ENCODE measurements at regions not wholly inside any gene's neighbourhood (a gene's known extent, or its start where the extent isn't known, plus 50 kb on each side); places are given as distances from the start of the nearest gene placed in this dataset.

DNA sequence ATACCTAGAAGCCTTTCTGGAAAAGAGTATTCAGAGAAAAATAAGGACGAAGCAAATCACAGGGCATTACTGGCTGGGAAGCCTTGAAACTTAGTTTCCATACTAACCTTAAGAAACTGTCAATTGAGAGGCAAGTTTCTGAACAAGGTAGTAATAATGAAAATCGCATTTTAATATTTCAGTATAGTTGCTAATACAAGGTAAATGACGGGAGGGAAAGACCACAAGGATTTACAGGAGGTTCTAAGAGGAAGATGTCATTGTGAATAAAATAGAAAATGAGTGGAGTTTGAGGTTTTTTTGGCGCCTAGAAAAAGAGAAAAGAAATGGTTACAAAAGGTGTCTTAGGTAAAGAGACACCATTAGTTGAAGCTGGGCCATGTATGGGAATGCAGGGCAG lies 53.9 kb upstream of the AIG1 start:
- no peaks in the 10 kb centered on the region for H3K9me3 ChIP-seq
- H3K4me3 ChIP-seq, result no peak overlapping the region
- H3K27me3 ChIP-seq, result no peaks in the 10 kb centered on the region
- no peak for DNase-seq
- no peak for ATAC-seq
- no peak overlapping the region for H3K27ac ChIP-seq
- TF ChIP-seq POLR2A (IDR thresholded peaks at IDR 0.05), result no peak
- TF ChIP-seq, protein P1, sequence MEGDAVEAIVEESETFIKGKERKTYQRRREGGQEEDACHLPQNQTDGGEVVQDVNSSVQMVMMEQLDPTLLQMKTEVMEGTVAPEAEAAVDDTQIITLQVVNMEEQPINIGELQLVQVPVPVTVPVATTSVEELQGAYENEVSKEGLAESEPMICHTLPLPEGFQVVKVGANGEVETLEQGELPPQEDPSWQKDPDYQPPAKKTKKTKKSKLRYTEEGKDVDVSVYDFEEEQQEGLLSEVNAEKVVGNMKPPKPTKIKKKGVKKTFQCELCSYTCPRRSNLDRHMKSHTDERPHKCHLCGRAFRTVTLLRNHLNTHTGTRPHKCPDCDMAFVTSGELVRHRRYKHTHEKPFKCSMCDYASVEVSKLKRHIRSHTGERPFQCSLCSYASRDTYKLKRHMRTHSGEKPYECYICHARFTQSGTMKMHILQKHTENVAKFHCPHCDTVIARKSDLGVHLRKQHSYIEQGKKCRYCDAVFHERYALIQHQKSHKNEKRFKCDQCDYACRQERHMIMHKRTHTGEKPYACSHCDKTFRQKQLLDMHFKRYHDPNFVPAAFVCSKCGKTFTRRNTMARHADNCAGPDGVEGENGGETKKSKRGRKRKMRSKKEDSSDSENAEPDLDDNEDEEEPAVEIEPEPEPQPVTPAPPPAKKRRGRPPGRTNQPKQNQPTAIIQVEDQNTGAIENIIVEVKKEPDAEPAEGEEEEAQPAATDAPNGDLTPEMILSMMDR (IDR thresholded peaks at IDR 0.05), result no peak
- intact Hi-C loops (cut with DNase I), result no loop called here
- H3K4me1 ChIP-seq, result no peaks in the 10 kb centered on the region
- WGBS, 4 donors, result 82 to 96% (median 94%) methylated on average over 4 of the region's 4 CpGs
- H3K36me3 ChIP-seq, result no peaks in the 10 kb centered on the region

DNA sequence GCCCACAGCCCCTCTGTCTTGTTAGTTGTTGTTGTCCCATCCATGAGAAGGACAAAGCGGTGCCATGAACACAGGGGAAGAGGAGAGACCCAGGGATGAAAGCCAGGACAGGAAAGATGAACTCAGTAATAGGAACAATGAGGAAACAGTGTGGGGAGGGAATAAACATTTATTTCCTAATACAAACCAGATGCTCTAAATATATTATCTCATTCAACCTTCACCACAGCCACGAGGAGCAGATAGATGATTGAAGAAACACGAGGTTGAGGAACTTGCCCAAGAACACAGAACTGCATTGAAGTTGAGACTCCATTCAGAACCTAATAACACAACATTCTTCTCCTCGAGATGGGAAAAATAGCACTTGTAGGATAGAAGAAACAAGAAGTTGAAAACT lies 53.0 kb upstream of the AIG1 start:
- ATAC-seq (no peak), DNase-seq (no peak)
- Histone ChIP-seq H3K36me3 (no peaks in the 10 kb centered on the region), H3K4me1 (no peaks in the 10 kb centered on the region), H3K27me3 (no peaks in the 10 kb centered on the region), H3K4me3 (no peak overlapping the region), H3K9me3 (no peaks in the 10 kb centered on the region), H3K27ac (no peak overlapping the region)
- intact Hi-C loops (cut with DNase I), result no loop called here
- WGBS, 4 donors, result 66 to 79% (median 71%) methylated on average over 4 of the region's 4 CpGs
- TF ChIP-seq, protein P1 (IDR thresholded peaks at IDR 0.05), result no peak
- TF ChIP-seq POLR2A (IDR thresholded peaks at IDR 0.05), result no peak

DNA sequence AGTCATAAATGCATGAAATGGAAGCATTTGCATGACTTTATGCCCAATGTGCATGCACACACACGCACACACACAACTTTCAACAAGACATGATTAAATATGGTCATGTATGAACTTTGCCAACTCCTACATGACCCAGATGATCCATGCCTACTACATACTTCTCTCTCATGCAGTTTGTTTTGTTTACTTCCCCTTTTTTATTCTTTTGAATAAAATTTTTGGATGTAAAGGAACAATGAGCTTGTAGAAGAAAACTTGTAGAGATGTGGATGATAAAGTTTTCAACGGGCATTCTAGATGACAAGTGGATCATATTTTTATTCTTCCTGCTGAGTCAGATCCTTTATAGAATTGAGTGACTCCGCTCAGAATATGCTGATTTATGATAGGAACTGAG lies 50.8 kb upstream of the AIG1 start:
- 75 to 84% (median 81%) methylated on average over 3 of the region's 3 CpGs for WGBS, 4 donors
- intact Hi-C loops (cut with DNase I), result loop anchor here in 1 of 10 donors (10.0 kb wide), 1 partner anchor 45 kb away; no protein-coding TSS in a partner anchor
- TF ChIP-seq, protein P1 (IDR thresholded peaks at IDR 0.05), result no peak
- TF ChIP-seq POLR2A (IDR thresholded peaks at IDR 0.05), result no peak
- no peaks in the 10 kb centered on the region for H3K4me1 ChIP-seq
- ATAC-seq (no peak), DNase-seq (no peak)
- no peak overlapping the region for H3K27ac ChIP-seq
- H3K36me3 ChIP-seq, result no peaks in the 10 kb centered on the region
- no peaks in the 10 kb centered on the region for H3K9me3 ChIP-seq
- H3K27me3 ChIP-seq, result no peaks in the 10 kb centered on the region
- H3K4me3 ChIP-seq, result no peak overlapping the region
